Activated naive CD8-positive, alpha-beta T cell treated with anti-CD3 and anti-CD28 coated beads, Interleukin-2, amount 10 ng/mL, durations not matched to agents 7 days and 5 days (primary cell): ENCODE measurements at regions not wholly inside any gene's neighbourhood (a gene's known extent, or its start where the extent isn't known, plus 50 kb on each side); places are given as distances from the start of the nearest gene placed in this dataset.

Source experiments
- ATAC-seq: fragments of 150-1000 bp; cut with Tn5 transposase; one replicate; pipeline ENCODE4 v1.10.0; 2021; ENCODE audit warnings: low read depth, moderate library complexity
- POLR2A ChIA-PET: fragments of 350-600 bp; sonication (Branson Sonifier 250); formaldehyde crosslinking; loops from one replicate; lab custom pipeline; 2021; ENCODE audit warnings: antibody characterized with exemption; lab: Charles Lee
- DNase-seq: peaks from one replicate; pipeline ENCODE4 v3.0.0; 2021
- H3K27ac Mint-ChIP-seq: one replicate; pipeline ENCODE4 v1.8.0; 2022; ENCODE audit warnings: mild to moderate bottlenecking, mixed read lengths
- H3K27me3 Mint-ChIP-seq: one replicate; pipeline ENCODE4 v1.8.0; 2022; ENCODE audit warnings: mild to moderate bottlenecking, moderate library complexity, mixed read lengths
- H3K36me3 Mint-ChIP-seq: one replicate; pipeline ENCODE4 v1.8.0; 2021; ENCODE audit warnings: mild to moderate bottlenecking, mixed read lengths
- H3K4me1 Mint-ChIP-seq: one replicate; pipeline ENCODE4 v1.8.0; 2021; ENCODE audit warnings: mixed read lengths
- H3K4me3 Mint-ChIP-seq: one replicate; pipeline ENCODE4 v1.8.0; 2022; ENCODE audit warnings: mild to moderate bottlenecking, moderate library complexity, mixed read lengths
- H3K9me3 Mint-ChIP-seq: one replicate; pipeline ENCODE4 v1.8.0; 2021; ENCODE audit warnings: mixed read lengths

GRCh38 chr1:187121661-187122060, 292.9 kb downstream of the PLA2G4A start:
- ATAC-seq (no peak), DNase-seq (no peak)
- Mint-ChIP-seq H3K36me3 (no peaks in the 10 kb centered on the region), H3K27ac (no peak overlapping the region), H3K4me1 (no peaks in the 10 kb centered on the region), H3K27me3 (no peaks in the 10 kb centered on the region), H3K9me3 (peaks cover 2% of the 10 kb centered on the region), H3K4me3 (no peak overlapping the region)
- POLR2A ChIA-PET, result no interaction called here

GRCh38 chr1:187122566-187122965, 293.8 kb downstream of the PLA2G4A start:
- H3K27ac Mint-ChIP-seq, result no peak overlapping the region
- POLR2A ChIA-PET, result no interaction called here
- peaks cover 2% of the 10 kb centered on the region for H3K9me3 Mint-ChIP-seq
- ATAC-seq (no peak), DNase-seq (no peak)
- H3K36me3 Mint-ChIP-seq, result no peaks in the 10 kb centered on the region
- no peaks in the 10 kb centered on the region for H3K4me1 Mint-ChIP-seq
- H3K4me3 Mint-ChIP-seq, result no peak overlapping the region
- H3K27me3 Mint-ChIP-seq, result no peaks in the 10 kb centered on the region

GRCh38 chr1:187129132-187129531, 300.4 kb downstream of the PLA2G4A start:
- no peak for ATAC-seq
- H3K9me3 Mint-ChIP-seq, result no peaks in the 10 kb centered on the region
- H3K27me3 Mint-ChIP-seq, result no peaks in the 10 kb centered on the region
- no peak overlapping the region for H3K4me3 Mint-ChIP-seq
- H3K27ac Mint-ChIP-seq, result no peak overlapping the region
- no peaks in the 10 kb centered on the region for H3K36me3 Mint-ChIP-seq
- H3K4me1 Mint-ChIP-seq, result no peaks in the 10 kb centered on the region
- no peak for DNase-seq
- POLR2A ChIA-PET, result no interaction called here

- no peaks in the 10 kb centered on the region for H3K27me3 Mint-ChIP-seq
- no peaks in the 10 kb centered on the region for H3K4me1 Mint-ChIP-seq
- H3K36me3 Mint-ChIP-seq, result no peaks in the 10 kb centered on the region
- DNase-seq, result no peak
- peaks cover 7% of the 10 kb centered on the region for H3K9me3 Mint-ChIP-seq
- ATAC-seq, result no peak
- H3K27ac Mint-ChIP-seq, result no peak overlapping the region
- H3K4me3 Mint-ChIP-seq, result no peak overlapping the region
- POLR2A ChIA-PET, result no interaction called here
These were observed 315.0 kb downstream of the PLA2G4A start for GRCh38 chr1:187143783-187144182.

GRCh38 chr1:187146388-187146787, 317.6 kb downstream of the PLA2G4A start:
- H3K27ac Mint-ChIP-seq, result no peak overlapping the region
- POLR2A ChIA-PET, result no interaction called here
- no peaks in the 10 kb centered on the region for H3K36me3 Mint-ChIP-seq

GRCh38 chr1:187151555-187151954, 322.8 kb downstream of the PLA2G4A start:
- H3K36me3 Mint-ChIP-seq, result peaks cover 2% of the 10 kb centered on the region
- H3K27me3 Mint-ChIP-seq, result no peaks in the 10 kb centered on the region
- H3K4me1 Mint-ChIP-seq, result no peaks in the 10 kb centered on the region
- peaks cover 8% of the 10 kb centered on the region for H3K9me3 Mint-ChIP-seq
- POLR2A ChIA-PET, result no interaction called here
- H3K27ac Mint-ChIP-seq, result no peak overlapping the region
- DNase-seq (no peak), ATAC-seq (no peak)
- no peak overlapping the region for H3K4me3 Mint-ChIP-seq

More at GRCh38 chr1:187146388-187146787, 317.6 kb downstream of the PLA2G4A start:
- Mint-ChIP-seq H3K27me3 (no peaks in the 10 kb centered on the region), H3K9me3 (peaks cover 6% of the 10 kb centered on the region), H3K4me1 (no peaks in the 10 kb centered on the region), H3K4me3 (no peak overlapping the region)
- DNase-seq (no peak), ATAC-seq (no peak)

GRCh38 chr1:187153047-187153446, 324.3 kb downstream of the PLA2G4A start:
- Mint-ChIP-seq H3K9me3 (peaks cover 8% of the 10 kb centered on the region), H3K36me3 (peaks cover 2% of the 10 kb centered on the region), H3K4me3 (no peak overlapping the region), H3K27ac (no peak overlapping the region), H3K27me3 (no peaks in the 10 kb centered on the region), H3K4me1 (peaks cover 1% of the 10 kb centered on the region)
- POLR2A ChIA-PET, result no interaction called here
- no peak for DNase-seq
- no peak for ATAC-seq

- Mint-ChIP-seq H3K4me3 (no peak overlapping the region), H3K27me3 (no peaks in the 10 kb centered on the region), H3K9me3 (peaks cover 6% of the 10 kb centered on the region), H3K27ac (no peak overlapping the region), H3K36me3 (peaks cover 2% of the 10 kb centered on the region), H3K4me1 (peaks cover 1% of the 10 kb centered on the region)
- ATAC-seq (no peak), DNase-seq (no peak)
- POLR2A ChIA-PET, result no interaction called here
These were observed 328.4 kb downstream of the PLA2G4A start for GRCh38 chr1:187157115-187157514.

- peaks cover 5% of the 10 kb centered on the region for H3K9me3 Mint-ChIP-seq
- no peak for DNase-seq
- H3K27me3 Mint-ChIP-seq, result no peaks in the 10 kb centered on the region
- peaks cover 2% of the 10 kb centered on the region for H3K36me3 Mint-ChIP-seq
- no peak overlapping the region for H3K4me3 Mint-ChIP-seq
- ATAC-seq, result no peak
- H3K4me1 Mint-ChIP-seq, result peaks cover 1% of the 10 kb centered on the region
- POLR2A ChIA-PET, result no interaction called here
- no peak overlapping the region for H3K27ac Mint-ChIP-seq
These were observed 328.8 kb downstream of the PLA2G4A start for GRCh38 chr1:187157552-187157951.

GRCh38 chr1:187167555-187167954, 338.8 kb downstream of the PLA2G4A start:
- no peak overlapping the region for H3K27ac Mint-ChIP-seq
- H3K36me3 Mint-ChIP-seq, result no peaks in the 10 kb centered on the region
- H3K4me1 Mint-ChIP-seq, result no peaks in the 10 kb centered on the region
- no peaks in the 10 kb centered on the region for H3K27me3 Mint-ChIP-seq
- POLR2A ChIA-PET, result no interaction called here
- DNase-seq (no peak), ATAC-seq (no peak)
- no peak overlapping the region for H3K4me3 Mint-ChIP-seq
- H3K9me3 Mint-ChIP-seq, result peaks cover 8% of the 10 kb centered on the region

GRCh38 chr1:187168297-187168696, 339.5 kb downstream of the PLA2G4A start:
- ATAC-seq (no peak), DNase-seq (no peak)
- no peaks in the 10 kb centered on the region for H3K4me1 Mint-ChIP-seq
- no peak overlapping the region for H3K4me3 Mint-ChIP-seq
- peaks cover 8% of the 10 kb centered on the region for H3K9me3 Mint-ChIP-seq
- H3K27me3 Mint-ChIP-seq, result no peaks in the 10 kb centered on the region
- POLR2A ChIA-PET, result interaction anchor here (0.5 kb wide), 1 partner anchor 8 kb away, joined by 3 read pairs; no protein-coding TSS in a partner anchor
- H3K36me3 Mint-ChIP-seq, result no peaks in the 10 kb centered on the region
- H3K27ac Mint-ChIP-seq, result no peak overlapping the region

- no peak overlapping the region for H3K27ac Mint-ChIP-seq
- H3K36me3 Mint-ChIP-seq, result no peaks in the 10 kb centered on the region
These were observed 356.6 kb downstream of the PLA2G4A start for GRCh38 chr1:187185389-187185788.

GRCh38 chr1:187197685-187198084, 368.9 kb downstream of the PLA2G4A start:
- POLR2A ChIA-PET, result no interaction called here
- Mint-ChIP-seq H3K4me3 (no peak overlapping the region), H3K27ac (no peak overlapping the region), H3K36me3 (no peaks in the 10 kb centered on the region), H3K9me3 (peaks cover 9% of the 10 kb centered on the region), H3K27me3 (no peaks in the 10 kb centered on the region), H3K4me1 (no peaks in the 10 kb centered on the region)
- ATAC-seq, result no peak
- DNase-seq, result no peak

More at GRCh38 chr1:187185389-187185788, 356.6 kb downstream of the PLA2G4A start:
- ATAC-seq, result no peak
- Mint-ChIP-seq H3K4me3 (no peak overlapping the region), H3K27me3 (no peaks in the 10 kb centered on the region), H3K4me1 (no peaks in the 10 kb centered on the region), H3K9me3 (peaks cover 6% of the 10 kb centered on the region)
- POLR2A ChIA-PET, result no interaction called here
- no peak for DNase-seq

- DNase-seq, result no peak
- no peak for ATAC-seq
- Mint-ChIP-seq H3K27ac (no peak overlapping the region), H3K36me3 (no peaks in the 10 kb centered on the region), H3K4me1 (no peaks in the 10 kb centered on the region), H3K4me3 (no peak overlapping the region), H3K27me3 (no peaks in the 10 kb centered on the region), H3K9me3 (peaks cover 4% of the 10 kb centered on the region)
- POLR2A ChIA-PET, result no interaction called here
These were observed 374.5 kb downstream of the PLA2G4A start for GRCh38 chr1:187203257-187203656.

- DNase-seq (no peak), ATAC-seq (no peak)
- Mint-ChIP-seq H3K4me1 (no peaks in the 10 kb centered on the region), H3K9me3 (peaks cover 2% of the 10 kb centered on the region), H3K27me3 (no peaks in the 10 kb centered on the region), H3K36me3 (peaks cover 2% of the 10 kb centered on the region), H3K4me3 (no peak overlapping the region), H3K27ac (no peak overlapping the region)
- POLR2A ChIA-PET, result no interaction called here
These were observed 383.6 kb downstream of the PLA2G4A start for GRCh38 chr1:187212377-187212776.
